Activated effector memory CD4-positive, alpha-beta T cell treated with Interleukin-2 at 50 U/mL for 16 hours (primary cell): ENCODE measurements at regions not wholly inside any gene's neighbourhood (a gene's known extent, or its start where the extent isn't known, plus 50 kb on each side); places are given as distances from the start of the nearest gene placed in this dataset.

Experiments
- DNase-seq: peaks from one replicate; pipeline ENCODE4 v3.0.0-alpha.2; 2020

GRCh38 chr12:25005376-25005775 lies 56.5 kb upstream of the BCAT1 start:
- no peak for DNase-seq

GRCh38 chr12:25004447-25004846 lies 55.5 kb upstream of the BCAT1 start:
- no peak for DNase-seq

- DNase-seq, result no peak
Measured at GRCh38 chr12:25001311-25001710, 52.4 kb upstream of the BCAT1 start.
